ENCODE measurements at regions not wholly inside any gene's neighbourhood (a gene's known extent, or its start where the extent isn't known, plus 50 kb on each side); places are given as distances from the start of the nearest gene placed in this dataset.

DNA sequence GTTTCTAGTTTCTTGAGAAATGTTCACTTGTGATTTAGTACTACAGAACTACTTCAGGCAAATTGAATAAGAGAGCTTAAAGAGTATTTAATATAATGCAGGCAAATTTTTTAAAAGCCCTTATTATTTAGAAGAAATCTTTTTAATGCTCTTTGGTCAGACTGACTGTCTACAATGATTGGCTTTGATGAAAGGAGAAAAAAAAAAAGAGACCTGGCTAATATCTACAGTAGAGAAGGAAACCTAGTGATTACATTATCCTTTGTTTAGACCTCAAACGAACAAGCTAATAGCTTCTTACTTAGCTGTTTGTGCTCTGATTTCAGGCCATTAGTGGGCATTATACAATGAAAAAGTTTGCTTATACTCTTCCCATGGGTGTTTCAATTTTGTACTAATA lies 1043.1 kb downstream of the JRKL start:
- H3K79me2 ChIP-seq (ENCODE audit: control insufficient read depth, insufficient read depth, low read length) = no peaks in the 10 kb centered on the region
- no peak overlapping the region for H3K18ac ChIP-seq (ENCODE audit: low read length)
- H2BK120ac ChIP-seq (ENCODE audit: low read depth, low read length) = no peak overlapping the region
- H2BK5ac ChIP-seq (ENCODE audit: low read length) = no peak overlapping the region
- H2BK15ac ChIP-seq (replicated peaks; ENCODE audit: low read depth) = no peak overlapping the region
- H4K5ac ChIP-seq (ENCODE audit: low read length) = no peak overlapping the region
- no peaks in the 10 kb centered on the region for H3K36me3 ChIP-seq (ENCODE audit: control insufficient read depth, insufficient read depth, low read length)
- H3K23ac ChIP-seq (ENCODE audit: low read length) = no peak overlapping the region
- H4K8ac ChIP-seq (ENCODE audit: low read depth, low read length) = no peak overlapping the region
- H3K56ac ChIP-seq (ENCODE audit: low read length) = no peak overlapping the region
- no peaks in the 10 kb centered on the region for H3K4me1 ChIP-seq (ENCODE audit: control insufficient read depth, low read depth, low read length)
- H2AK5ac ChIP-seq (ENCODE audit: low read length) = no peak overlapping the region
- H3K27me3 ChIP-seq (ENCODE audit: insufficient read depth, low read length, poor library complexity) = no peaks in the 10 kb centered on the region
- H3K9ac ChIP-seq (ENCODE audit: low read length) = no peak overlapping the region
- H3K4me3 ChIP-seq (ENCODE audit: low read length) = no peak overlapping the region
- no peak overlapping the region for H3K4me2 ChIP-seq (ENCODE audit: low read length)
- H3K4ac ChIP-seq (ENCODE audit: low read depth, low read length) = no peak overlapping the region
- no CpG with 5 or more reads among the region's 1 CpG for WGBS (ENCODE audit: extremely low coverage, insufficient coverage, low lambda C conversion rate)
- no peaks in the 10 kb centered on the region for H3K79me1 ChIP-seq (ENCODE audit: low read length)
- no peak for DNase-seq
- H3K27ac ChIP-seq (ENCODE audit: low read depth, low read length) = no peak overlapping the region

DNA sequence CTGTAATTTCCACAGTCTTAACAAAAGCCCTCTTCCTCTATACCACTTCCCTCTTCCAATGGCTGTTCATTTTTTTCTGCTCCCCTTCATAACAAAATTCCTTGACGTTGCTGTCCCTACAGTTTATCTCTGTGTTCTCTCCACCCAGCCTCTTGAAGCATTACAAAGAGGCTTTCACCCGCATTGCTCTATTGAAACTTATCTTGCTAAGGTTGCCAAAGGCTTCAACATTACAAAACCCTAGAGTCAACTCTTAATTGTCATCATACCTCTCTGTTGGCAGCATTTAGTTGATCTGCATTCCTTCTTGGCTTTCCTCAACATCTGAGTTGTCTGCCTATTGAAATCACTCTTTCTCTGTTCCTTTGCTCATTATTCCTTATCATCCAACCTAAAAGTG lies 1055.7 kb downstream of the JRKL start:
- H3K4me1 ChIP-seq (ENCODE audit: control insufficient read depth, low read depth, low read length) = no peaks in the 10 kb centered on the region
- H2BK5ac ChIP-seq (ENCODE audit: low read length) = no peak overlapping the region
- H3K4me3 ChIP-seq (ENCODE audit: low read length) = no peak overlapping the region
- no CpG with 5 or more reads among the region's 2 CpGs for WGBS (ENCODE audit: extremely low coverage, insufficient coverage, low lambda C conversion rate)
- H4K5ac ChIP-seq (ENCODE audit: low read length) = no peak overlapping the region
- no peak overlapping the region for H4K8ac ChIP-seq (ENCODE audit: low read depth, low read length)
- H2AK5ac ChIP-seq (ENCODE audit: low read length) = no peak overlapping the region
- no peak overlapping the region for H3K4me2 ChIP-seq (ENCODE audit: low read length)
- H3K4ac ChIP-seq (ENCODE audit: low read depth, low read length) = no peak overlapping the region
- no peak overlapping the region for H2BK15ac ChIP-seq (replicated peaks; ENCODE audit: low read depth)
- H3K23ac ChIP-seq (ENCODE audit: low read length) = no peak overlapping the region
- DNase-seq = peak; percentile 12
- no peak overlapping the region for H3K18ac ChIP-seq (ENCODE audit: low read length)
- H3K27ac ChIP-seq (ENCODE audit: low read depth, low read length) = no peak overlapping the region
- H3K56ac ChIP-seq (ENCODE audit: low read length) = no peak overlapping the region
- no peaks in the 10 kb centered on the region for H3K79me1 ChIP-seq (ENCODE audit: low read length)
- H2BK120ac ChIP-seq (ENCODE audit: low read depth, low read length) = no peak overlapping the region
- H3K27me3 ChIP-seq (ENCODE audit: insufficient read depth, low read length, poor library complexity) = no peaks in the 10 kb centered on the region
- H3K79me2 ChIP-seq (ENCODE audit: control insufficient read depth, insufficient read depth, low read length) = no peaks in the 10 kb centered on the region
- no peaks in the 10 kb centered on the region for H3K36me3 ChIP-seq (ENCODE audit: control insufficient read depth, insufficient read depth, low read length)
- H3K9ac ChIP-seq (ENCODE audit: low read length) = no peak overlapping the region

DNA sequence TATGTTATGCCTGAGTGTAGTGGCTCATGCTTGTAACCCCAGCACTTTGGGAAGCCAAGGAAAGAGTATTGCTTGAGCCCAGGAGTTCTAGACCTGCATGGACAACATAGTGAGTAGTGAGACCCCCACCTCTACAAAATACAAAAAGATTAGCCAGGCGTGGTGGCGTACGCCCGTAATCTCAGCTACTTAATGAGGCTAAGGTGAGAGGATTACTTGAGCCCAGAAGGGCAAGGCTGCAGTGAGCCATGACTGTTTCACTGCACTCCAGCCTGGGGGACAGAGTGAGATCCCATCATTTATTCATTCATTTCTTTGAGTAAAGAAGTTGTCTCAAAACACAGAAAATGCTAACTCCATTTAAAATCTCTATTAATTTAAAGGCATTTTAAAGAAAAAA lies 1061.6 kb downstream of the JRKL start:
- no peak overlapping the region for H2BK5ac ChIP-seq (ENCODE audit: low read length)
- H3K4me3 ChIP-seq (ENCODE audit: low read length) = no peak overlapping the region
- H3K9ac ChIP-seq (ENCODE audit: low read length) = no peak overlapping the region
- H3K79me2 ChIP-seq (ENCODE audit: control insufficient read depth, insufficient read depth, low read length) = no peaks in the 10 kb centered on the region
- no peaks in the 10 kb centered on the region for H3K36me3 ChIP-seq (ENCODE audit: control insufficient read depth, insufficient read depth, low read length)
- no peak overlapping the region for H3K4ac ChIP-seq (ENCODE audit: low read depth, low read length)
- no peaks in the 10 kb centered on the region for H3K27me3 ChIP-seq (ENCODE audit: insufficient read depth, low read length, poor library complexity)
- no peak overlapping the region for H2BK120ac ChIP-seq (ENCODE audit: low read depth, low read length)
- no peaks in the 10 kb centered on the region for H3K4me1 ChIP-seq (ENCODE audit: control insufficient read depth, low read depth, low read length)
- no peak overlapping the region for H4K8ac ChIP-seq (ENCODE audit: low read depth, low read length)
- no peak overlapping the region for H2BK15ac ChIP-seq (replicated peaks; ENCODE audit: low read depth)
- no CpG with 5 or more reads among the region's 4 CpGs for WGBS (ENCODE audit: extremely low coverage, insufficient coverage, low lambda C conversion rate)
- H4K5ac ChIP-seq (ENCODE audit: low read length) = no peak overlapping the region
- no peak overlapping the region for H3K56ac ChIP-seq (ENCODE audit: low read length)
- H3K4me2 ChIP-seq (ENCODE audit: low read length) = no peak overlapping the region
- H3K23ac ChIP-seq (ENCODE audit: low read length) = no peak overlapping the region
- DNase-seq = no peak
- no peak overlapping the region for H3K18ac ChIP-seq (ENCODE audit: low read length)
- no peaks in the 10 kb centered on the region for H3K79me1 ChIP-seq (ENCODE audit: low read length)
- no peak overlapping the region for H3K27ac ChIP-seq (ENCODE audit: low read depth, low read length)
- no peak overlapping the region for H2AK5ac ChIP-seq (ENCODE audit: low read length)

DNA sequence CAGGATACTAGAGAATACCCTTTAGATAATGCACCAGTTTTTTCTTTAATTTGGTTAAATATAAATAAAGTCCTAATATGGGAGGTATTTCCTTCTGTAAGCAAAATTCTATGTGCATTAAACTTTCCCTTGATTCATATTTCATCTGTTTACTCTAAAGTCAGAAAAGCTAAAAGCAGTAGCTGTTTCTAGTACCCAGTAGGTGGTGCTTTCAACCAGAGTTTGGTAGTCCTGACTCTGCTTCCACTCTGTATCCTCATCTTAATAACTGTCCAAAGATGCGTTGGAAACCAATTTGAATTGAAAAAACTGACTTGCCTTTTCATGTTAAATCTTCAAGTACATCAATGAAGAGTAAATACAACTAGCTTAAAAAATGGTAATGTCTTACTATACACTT lies 1065.2 kb downstream of the JRKL start:
- Histone ChIP-seq H2BK120ac (ENCODE audit: low read depth, low read length) (no peak overlapping the region), H3K18ac (ENCODE audit: low read length) (no peak overlapping the region), H4K5ac (ENCODE audit: low read length) (no peak overlapping the region), H3K23ac (ENCODE audit: low read length) (no peak overlapping the region), H3K79me2 (ENCODE audit: control insufficient read depth, insufficient read depth, low read length) (no peaks in the 10 kb centered on the region), H3K27me3 (ENCODE audit: insufficient read depth, low read length, poor library complexity) (no peaks in the 10 kb centered on the region), H3K9ac (ENCODE audit: low read length) (no peak overlapping the region), H2AK5ac (ENCODE audit: low read length) (no peak overlapping the region), H3K4me2 (ENCODE audit: low read length) (no peak overlapping the region), H3K27ac (ENCODE audit: low read depth, low read length) (no peak overlapping the region), H3K56ac (ENCODE audit: low read length) (no peak overlapping the region), H2BK5ac (ENCODE audit: low read length) (no peak overlapping the region), H3K79me1 (ENCODE audit: low read length) (no peaks in the 10 kb centered on the region), H3K36me3 (ENCODE audit: control insufficient read depth, insufficient read depth, low read length) (no peaks in the 10 kb centered on the region), H3K4me1 (ENCODE audit: control insufficient read depth, low read depth, low read length) (no peaks in the 10 kb centered on the region), H2BK15ac (replicated peaks; ENCODE audit: low read depth) (no peak overlapping the region), H3K4ac (ENCODE audit: low read depth, low read length) (no peak overlapping the region), H3K4me3 (ENCODE audit: low read length) (no peak overlapping the region), H4K8ac (ENCODE audit: low read depth, low read length) (no peak overlapping the region)
- DNase-seq = peak; percentile 11
- WGBS (ENCODE audit: extremely low coverage, insufficient coverage, low lambda C conversion rate) = no CpG with 5 or more reads among the region's 1 CpG

DNA sequence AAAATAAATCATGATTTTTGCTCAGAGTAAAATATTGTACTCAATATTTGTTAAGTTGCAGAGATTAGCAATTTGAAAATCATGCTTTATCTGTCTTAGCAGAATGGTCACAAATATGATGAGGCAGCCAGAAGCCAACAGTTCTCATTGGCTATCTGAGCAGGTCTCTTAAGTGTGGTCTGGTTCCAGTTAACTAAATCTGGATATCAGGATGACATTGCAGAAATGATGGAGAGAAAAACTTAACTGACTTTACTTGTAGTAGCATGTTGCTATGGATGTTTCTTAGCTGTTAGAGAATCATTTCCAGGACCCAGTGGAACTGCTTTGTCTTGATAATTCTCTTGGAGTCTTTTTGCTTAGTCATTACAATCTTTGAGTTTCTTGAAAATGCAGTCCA lies 1070.3 kb downstream of the JRKL start:
- Histone ChIP-seq H3K4me2 (ENCODE audit: low read length) (no peak overlapping the region), H3K9ac (ENCODE audit: low read length) (no peak overlapping the region), H4K8ac (ENCODE audit: low read depth, low read length) (no peak overlapping the region), H3K36me3 (ENCODE audit: control insufficient read depth, insufficient read depth, low read length) (no peaks in the 10 kb centered on the region), H3K4ac (ENCODE audit: low read depth, low read length) (no peak overlapping the region), H3K18ac (ENCODE audit: low read length) (no peak overlapping the region), H3K27ac (ENCODE audit: low read depth, low read length) (no peak overlapping the region), H3K4me3 (ENCODE audit: low read length) (no peak overlapping the region), H2BK15ac (replicated peaks; ENCODE audit: low read depth) (no peak overlapping the region), H2BK5ac (ENCODE audit: low read length) (no peak overlapping the region), H3K23ac (ENCODE audit: low read length) (no peak overlapping the region), H3K4me1 (ENCODE audit: control insufficient read depth, low read depth, low read length) (no peaks in the 10 kb centered on the region), H2AK5ac (ENCODE audit: low read length) (no peak overlapping the region), H3K79me2 (ENCODE audit: control insufficient read depth, insufficient read depth, low read length) (no peaks in the 10 kb centered on the region), H3K27me3 (ENCODE audit: insufficient read depth, low read length, poor library complexity) (no peaks in the 10 kb centered on the region), H2BK120ac (ENCODE audit: low read depth, low read length) (no peak overlapping the region), H3K56ac (ENCODE audit: low read length) (no peak overlapping the region), H3K79me1 (ENCODE audit: low read length) (no peaks in the 10 kb centered on the region), H4K5ac (ENCODE audit: low read length) (no peak overlapping the region)
- no peak for DNase-seq

DNA sequence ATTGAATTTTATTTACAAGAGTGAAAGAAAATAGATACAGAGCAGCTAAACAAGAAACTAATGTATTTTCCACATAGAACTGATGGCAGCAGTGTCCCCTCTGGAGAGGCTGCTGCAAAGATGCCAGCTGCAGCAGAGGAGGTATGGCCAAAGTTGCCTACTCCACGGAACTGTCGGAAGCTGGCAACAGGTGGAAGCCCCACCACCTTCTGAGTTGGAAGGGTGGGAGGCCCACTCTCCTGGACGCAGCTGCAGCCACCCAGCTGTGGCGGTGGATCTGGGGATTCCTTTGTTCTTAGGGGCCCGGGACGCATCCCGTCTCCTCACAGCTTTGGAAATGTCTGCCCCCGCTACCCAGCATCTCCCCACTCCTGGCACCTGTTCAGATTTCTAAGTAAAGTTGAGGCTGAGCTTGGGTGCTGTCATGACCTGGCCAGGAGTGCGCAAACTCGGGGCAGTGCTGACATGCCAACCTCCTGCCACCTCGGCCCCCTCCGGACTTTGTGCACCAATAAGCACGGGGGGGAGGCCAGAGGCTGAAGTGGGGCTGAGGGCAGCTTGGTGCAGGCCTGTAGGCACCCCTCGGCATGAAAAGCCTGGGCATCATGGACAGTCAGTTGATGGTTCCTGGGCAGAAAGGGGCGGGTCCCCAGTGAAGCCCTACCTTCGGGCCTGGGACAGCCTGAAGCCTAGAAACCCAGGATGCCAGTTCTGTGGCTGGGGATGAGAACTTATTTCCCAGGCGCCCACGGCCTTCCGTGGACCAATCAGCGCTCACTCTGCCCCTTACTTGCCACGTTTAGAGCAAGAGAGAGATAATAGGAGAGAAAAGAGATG lies 1071.4 kb downstream of the JRKL start:
- H3K4me3 ChIP-seq (ENCODE audit: low read length) = no peak overlapping the region
- H3K4me1 ChIP-seq (ENCODE audit: control insufficient read depth, low read depth, low read length) = no peaks in the 10 kb centered on the region
- H4K8ac ChIP-seq (ENCODE audit: low read depth, low read length) = no peak overlapping the region
- no peak overlapping the region for H3K4me2 ChIP-seq (ENCODE audit: low read length)
- H3K23ac ChIP-seq (ENCODE audit: low read length) = no peak overlapping the region
- no peak overlapping the region for H2BK120ac ChIP-seq (ENCODE audit: low read depth, low read length)
- H3K79me2 ChIP-seq (ENCODE audit: control insufficient read depth, insufficient read depth, low read length) = no peaks in the 10 kb centered on the region
- H3K56ac ChIP-seq (ENCODE audit: low read length) = no peak overlapping the region
- H2BK15ac ChIP-seq (replicated peaks; ENCODE audit: low read depth) = no peak overlapping the region
- no peak overlapping the region for H3K4ac ChIP-seq (ENCODE audit: low read depth, low read length)
- H3K27me3 ChIP-seq (ENCODE audit: insufficient read depth, low read length, poor library complexity) = no peaks in the 10 kb centered on the region
- no peak overlapping the region for H3K9ac ChIP-seq (ENCODE audit: low read length)
- H3K18ac ChIP-seq (ENCODE audit: low read length) = no peak overlapping the region
- no peak overlapping the region for H2BK5ac ChIP-seq (ENCODE audit: low read length)
- no peak overlapping the region for H3K27ac ChIP-seq (ENCODE audit: low read depth, low read length)
- H2AK5ac ChIP-seq (ENCODE audit: low read length) = no peak overlapping the region
- no CpG with 5 or more reads among the region's 21 CpGs for WGBS (ENCODE audit: extremely low coverage, insufficient coverage, low lambda C conversion rate)
- no peak for DNase-seq
- H3K36me3 ChIP-seq (ENCODE audit: control insufficient read depth, insufficient read depth, low read length) = no peaks in the 10 kb centered on the region
- no peaks in the 10 kb centered on the region for H3K79me1 ChIP-seq (ENCODE audit: low read length)
- no peak overlapping the region for H4K5ac ChIP-seq (ENCODE audit: low read length)

Data from mesendoderm (in vitro differentiated cells).